ENCODE measurements at regions not wholly inside any gene's neighbourhood (a gene's known extent, or its start where the extent isn't known, plus 50 kb on each side); places are given as distances from the start of the nearest gene placed in this dataset.
A peak's percentile ranks its signal among the peaks of the same experiment; 100 is the strongest.

DNA sequence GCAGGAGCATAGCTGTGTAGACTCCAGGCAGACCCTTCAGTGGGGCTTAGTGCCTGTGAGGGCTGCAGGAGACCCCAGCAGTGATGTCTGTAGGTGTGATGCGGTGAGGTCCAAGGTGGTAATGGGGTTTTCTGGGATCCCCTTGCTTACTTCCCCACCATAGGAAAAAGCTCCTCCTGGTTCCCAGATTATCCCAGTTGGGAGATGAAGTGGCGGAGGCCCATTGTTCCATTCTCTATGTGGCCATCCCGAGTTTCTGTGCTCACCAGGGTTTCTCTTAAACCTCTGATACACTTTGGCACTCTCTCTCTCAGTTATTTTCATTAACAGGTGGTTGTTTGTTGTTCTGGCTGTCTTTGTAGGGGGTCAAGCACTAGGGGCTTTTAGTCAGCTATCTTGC is 146.7 kb upstream of the IGF1R start:
- H3K36me3 ChIP-seq: no peaks in the 10 kb centered on the region
- H3K9me3 ChIP-seq: peaks cover 0 to 24% (median 20%) of the 10 kb centered on the region in 8 donors
- TF ChIP-seq, protein P1, sequence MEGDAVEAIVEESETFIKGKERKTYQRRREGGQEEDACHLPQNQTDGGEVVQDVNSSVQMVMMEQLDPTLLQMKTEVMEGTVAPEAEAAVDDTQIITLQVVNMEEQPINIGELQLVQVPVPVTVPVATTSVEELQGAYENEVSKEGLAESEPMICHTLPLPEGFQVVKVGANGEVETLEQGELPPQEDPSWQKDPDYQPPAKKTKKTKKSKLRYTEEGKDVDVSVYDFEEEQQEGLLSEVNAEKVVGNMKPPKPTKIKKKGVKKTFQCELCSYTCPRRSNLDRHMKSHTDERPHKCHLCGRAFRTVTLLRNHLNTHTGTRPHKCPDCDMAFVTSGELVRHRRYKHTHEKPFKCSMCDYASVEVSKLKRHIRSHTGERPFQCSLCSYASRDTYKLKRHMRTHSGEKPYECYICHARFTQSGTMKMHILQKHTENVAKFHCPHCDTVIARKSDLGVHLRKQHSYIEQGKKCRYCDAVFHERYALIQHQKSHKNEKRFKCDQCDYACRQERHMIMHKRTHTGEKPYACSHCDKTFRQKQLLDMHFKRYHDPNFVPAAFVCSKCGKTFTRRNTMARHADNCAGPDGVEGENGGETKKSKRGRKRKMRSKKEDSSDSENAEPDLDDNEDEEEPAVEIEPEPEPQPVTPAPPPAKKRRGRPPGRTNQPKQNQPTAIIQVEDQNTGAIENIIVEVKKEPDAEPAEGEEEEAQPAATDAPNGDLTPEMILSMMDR (IDR thresholded peaks at IDR 0.05 in 8 of 11, conservative IDR thresholded peaks at IDR 0.05 in 3 of 11): no peak
- TF ChIP-seq POLR2A (IDR thresholded peaks at IDR 0.05) (no peak), POLR2AphosphoS5 (IDR thresholded peaks at IDR 0.05) (no peak)
- intact Hi-C loops (cut with DNase I; ENCODE audit: low total_unique reads): no loop called here
- 77 to 93% (median 87%) methylated on average over 2 to 3 of the region's 3 CpGs for WGBS, 5 donors
- H3K4me1 ChIP-seq: peaks cover 0 to 8% (median 0%) of the 10 kb centered on the region in 6 donors
- H3K27ac ChIP-seq: no peak overlapping the region
- peaks cover 0 to 62% (median 0%) of the 10 kb centered on the region in 7 donors for H3K27me3 ChIP-seq (replicated peaks in 1 of 7)
- no peak overlapping the region for H3K4me3 ChIP-seq
- DNase-seq: no peak

DNA sequence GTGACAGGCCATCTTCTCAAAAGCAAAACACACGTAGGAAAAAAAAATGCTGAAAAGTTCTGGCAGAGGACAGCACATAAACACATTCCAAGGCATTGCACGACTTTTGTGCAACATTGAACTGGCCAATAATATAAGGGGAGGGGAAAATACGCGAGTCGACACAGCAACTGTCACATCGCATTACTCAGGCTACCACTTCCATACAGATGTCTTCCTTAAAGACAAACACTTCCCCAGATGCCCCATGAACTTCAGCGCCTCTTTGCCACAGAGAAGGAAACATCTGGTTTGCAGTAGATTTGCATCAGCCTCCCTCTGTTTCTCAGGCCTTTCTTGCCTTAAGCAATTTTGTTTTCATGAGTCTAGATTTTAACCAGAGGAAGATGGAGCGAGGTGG is 144.4 kb upstream of the IGF1R start:
- Histone ChIP-seq H3K27ac (peak overlapping the region in 1 of 8 donors; percentile 28), H3K36me3 (no peaks in the 10 kb centered on the region), H3K27me3 (replicated peaks in 1 of 7) (peaks cover 0 to 65% (median 0%) of the 10 kb centered on the region in 7 donors), H3K4me1 (peaks cover 0 to 8% (median 0%) of the 10 kb centered on the region in 6 donors), H3K4me3 (no peak overlapping the region), H3K9me3 (peaks cover 0 to 19% (median 14%) of the 10 kb centered on the region in 8 donors)
- DNase-seq: no peak
- 4 to 10% (median 6%) methylated on average over 8 of the region's 8 CpGs for WGBS, 5 donors
- intact Hi-C loops (cut with DNase I; ENCODE audit: low total_unique reads): no loop called here
- TF ChIP-seq POLR2AphosphoS5 (IDR thresholded peaks at IDR 0.05) (peak in 1 of 3 donors; percentile 48), POLR2A (IDR thresholded peaks at IDR 0.05) (no peak)
- TF ChIP-seq, protein P1 (IDR thresholded peaks at IDR 0.05 in 8 of 11, conservative IDR thresholded peaks at IDR 0.05 in 3 of 11): no peak

DNA sequence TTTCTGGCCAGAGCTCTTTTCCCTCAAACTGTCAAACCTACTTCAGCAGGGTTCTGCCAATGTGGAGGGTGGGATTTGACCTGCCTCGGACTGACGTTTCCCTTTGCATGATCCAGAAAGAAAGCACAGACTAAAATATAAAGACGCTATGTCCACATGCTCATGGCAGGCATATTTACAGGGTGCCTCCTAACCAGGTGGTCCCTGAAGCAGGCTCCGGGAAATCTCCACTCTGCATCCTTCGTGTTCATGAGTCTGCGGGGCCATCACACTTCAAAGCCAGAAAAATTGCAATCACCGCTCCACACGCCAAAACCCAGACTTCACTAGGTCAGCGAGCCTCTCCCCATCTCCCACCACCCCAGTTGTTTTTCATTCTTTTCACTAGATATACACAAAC is 143.3 kb upstream of the IGF1R start:
- Histone ChIP-seq H3K9me3 (peaks cover 0 to 8% (median 4%) of the 10 kb centered on the region in 8 donors), H3K27ac (no peak overlapping the region), H3K36me3 (no peaks in the 10 kb centered on the region), H3K27me3 (replicated peaks in 1 of 7) (peaks cover 0 to 70% (median 0%) of the 10 kb centered on the region in 7 donors), H3K4me1 (peaks cover 0 to 8% (median 0%) of the 10 kb centered on the region in 6 donors), H3K4me3 (no peak overlapping the region)
- 87 to 92% (median 89%) methylated on average over 9 of the region's 9 CpGs for WGBS, 5 donors
- intact Hi-C loops (cut with DNase I; ENCODE audit: low total_unique reads): no loop called here
- TF ChIP-seq, protein P1 (IDR thresholded peaks at IDR 0.05 in 8 of 11, conservative IDR thresholded peaks at IDR 0.05 in 3 of 11): no peak
- TF ChIP-seq POLR2AphosphoS5 (IDR thresholded peaks at IDR 0.05) (no peak), POLR2A (IDR thresholded peaks at IDR 0.05) (no peak)
- no peak for DNase-seq

DNA sequence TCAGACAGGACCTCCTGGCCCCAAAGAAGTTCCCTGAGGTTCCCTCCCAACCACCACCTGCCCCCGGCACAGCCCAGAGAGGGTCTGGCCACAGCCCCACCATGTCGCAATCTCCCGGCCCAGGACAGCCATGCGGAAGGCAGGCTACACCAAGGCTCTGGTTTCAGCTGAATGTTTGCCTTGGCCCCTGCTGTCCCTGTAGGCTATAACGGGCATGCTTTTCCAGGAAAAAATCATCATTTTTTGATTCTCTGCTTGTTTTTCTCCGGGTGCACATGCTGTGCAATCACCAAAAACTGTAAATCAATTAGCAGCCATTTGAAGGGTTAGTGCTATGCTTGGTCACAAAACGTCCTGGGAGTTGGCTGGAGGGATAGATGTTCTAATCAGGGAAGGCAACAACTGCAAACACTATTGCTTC is 142.7 kb upstream of the IGF1R start:
- Histone ChIP-seq H3K27ac (no peak overlapping the region), H3K27me3 (replicated peaks in 1 of 7) (peaks cover 0 to 65% (median 0%) of the 10 kb centered on the region in 7 donors), H3K4me3 (no peak overlapping the region), H3K36me3 (no peaks in the 10 kb centered on the region), H3K9me3 (peaks cover 0 to 2% (median 0%) of the 10 kb centered on the region in 8 donors), H3K4me1 (peaks cover 0 to 8% (median 0%) of the 10 kb centered on the region in 6 donors)
- WGBS, 5 donors: 35 to 76% (median 49%) methylated on average over 7 of the region's 7 CpGs
- intact Hi-C loops (cut with DNase I; ENCODE audit: low total_unique reads): no loop called here
- TF ChIP-seq POLR2A (IDR thresholded peaks at IDR 0.05): no peak
- no peak for TF ChIP-seq POLR2AphosphoS5 (IDR thresholded peaks at IDR 0.05)
- TF ChIP-seq, protein P1 (IDR thresholded peaks at IDR 0.05 in 8 of 11, conservative IDR thresholded peaks at IDR 0.05 in 3 of 11): no peak
- no peak for DNase-seq

All from spleen (tissue), 11 donors.